ENCODE measurements at regions not wholly inside any gene's neighbourhood (a gene's known extent, or its start where the extent isn't known, plus 50 kb on each side); places are given as distances from the start of the nearest gene placed in this dataset.

DNA sequence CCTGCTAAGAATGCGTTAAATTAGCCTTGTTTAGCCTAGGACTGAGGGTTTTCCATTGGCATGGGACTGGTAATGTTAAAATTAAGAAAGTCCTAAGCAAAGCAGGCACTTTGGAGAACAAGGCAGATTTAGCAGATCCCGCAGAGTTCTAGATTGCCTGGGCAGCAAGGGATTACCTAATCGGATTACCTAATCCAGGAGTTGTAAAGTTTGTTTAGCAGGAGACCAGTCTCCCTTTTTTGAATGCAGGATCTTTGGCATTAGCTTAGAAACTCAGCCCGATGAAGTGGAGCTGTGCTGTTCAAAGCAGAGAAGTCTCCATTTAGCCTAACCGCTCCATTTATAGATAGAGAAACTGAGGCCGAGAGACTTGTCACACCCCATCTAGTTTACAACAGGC lies 206.0 kb downstream of the DMRT2 start:
- WGBS, 3 donors, result 94 to 97% (median 94%) methylated on average over 6 of the region's 6 CpGs
- TF ChIP-seq, protein P1, sequence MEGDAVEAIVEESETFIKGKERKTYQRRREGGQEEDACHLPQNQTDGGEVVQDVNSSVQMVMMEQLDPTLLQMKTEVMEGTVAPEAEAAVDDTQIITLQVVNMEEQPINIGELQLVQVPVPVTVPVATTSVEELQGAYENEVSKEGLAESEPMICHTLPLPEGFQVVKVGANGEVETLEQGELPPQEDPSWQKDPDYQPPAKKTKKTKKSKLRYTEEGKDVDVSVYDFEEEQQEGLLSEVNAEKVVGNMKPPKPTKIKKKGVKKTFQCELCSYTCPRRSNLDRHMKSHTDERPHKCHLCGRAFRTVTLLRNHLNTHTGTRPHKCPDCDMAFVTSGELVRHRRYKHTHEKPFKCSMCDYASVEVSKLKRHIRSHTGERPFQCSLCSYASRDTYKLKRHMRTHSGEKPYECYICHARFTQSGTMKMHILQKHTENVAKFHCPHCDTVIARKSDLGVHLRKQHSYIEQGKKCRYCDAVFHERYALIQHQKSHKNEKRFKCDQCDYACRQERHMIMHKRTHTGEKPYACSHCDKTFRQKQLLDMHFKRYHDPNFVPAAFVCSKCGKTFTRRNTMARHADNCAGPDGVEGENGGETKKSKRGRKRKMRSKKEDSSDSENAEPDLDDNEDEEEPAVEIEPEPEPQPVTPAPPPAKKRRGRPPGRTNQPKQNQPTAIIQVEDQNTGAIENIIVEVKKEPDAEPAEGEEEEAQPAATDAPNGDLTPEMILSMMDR (IDR thresholded peaks at IDR 0.05), result no peak

DNA sequence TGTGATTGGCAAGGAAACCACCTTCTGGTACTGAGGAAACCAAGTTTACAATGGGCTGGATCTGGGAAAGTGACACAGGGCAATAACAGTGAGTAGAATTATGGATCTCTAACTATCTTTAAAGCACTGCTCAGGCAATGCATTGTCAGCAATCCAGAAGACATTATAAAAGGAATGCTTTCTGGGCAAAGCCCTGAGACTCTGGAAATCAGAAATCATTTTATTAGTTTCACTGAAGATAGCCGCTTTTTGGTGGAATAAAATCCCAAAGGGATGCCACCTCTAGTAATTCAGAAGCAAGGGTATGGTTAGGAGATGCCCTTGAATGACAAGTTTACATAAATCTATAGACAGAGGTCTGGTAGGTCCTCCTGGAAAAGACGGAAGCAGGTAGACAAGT lies 211.1 kb downstream of the DMRT2 start:
- no peaks in the 10 kb centered on the region for H3K9me3 ChIP-seq
- DNase-seq, result no peak
- H3K4me3 ChIP-seq, result no peak overlapping the region
- H3K27ac ChIP-seq, result no peak overlapping the region
- ATAC-seq, result no peak
- 63 to 80% (median 75%) methylated on average over 2 of the region's 2 CpGs for WGBS, 3 donors
- intact Hi-C loops (cut with DNase I), result no loop called here
- H3K27me3 ChIP-seq (ENCODE audit: insufficient read depth in 3 of 3, low read length in 2 of 3), result no peaks in the 10 kb centered on the region
- TF ChIP-seq, protein P1 (IDR thresholded peaks at IDR 0.05), result no peak
- H3K36me3 ChIP-seq (ENCODE audit: insufficient read depth in 1 of 2, low read depth in 1 of 2), result no peaks in the 10 kb centered on the region
- H3K4me1 ChIP-seq, result no peaks in the 10 kb centered on the region

More for the DNA sequence above, 206.0 kb downstream of the DMRT2 start:
- no peak overlapping the region for H3K27ac ChIP-seq
- H3K27me3 ChIP-seq (ENCODE audit: insufficient read depth in 3 of 3, low read length in 2 of 3), result no peaks in the 10 kb centered on the region
- DNase-seq, result no peak
- no peaks in the 10 kb centered on the region for H3K9me3 ChIP-seq
- intact Hi-C loops (cut with DNase I), result loop anchor here in 1 of 2 donors (10.0 kb wide), 1 partner anchor 141 kb away; no protein-coding TSS in a partner anchor
- H3K36me3 ChIP-seq (ENCODE audit: insufficient read depth in 1 of 2, low read depth in 1 of 2), result no peaks in the 10 kb centered on the region
- peaks cover 3% of the 10 kb centered on the region for H3K4me1 ChIP-seq
- no peak overlapping the region for H3K4me3 ChIP-seq
- no peak for ATAC-seq

GRCh38 chr9:1261879-1262766 lies 212.0 kb downstream of the DMRT2 start:
- DNase-seq, result no peak
- H3K27me3 ChIP-seq (ENCODE audit: insufficient read depth in 3 of 3, low read length in 2 of 3), result no peaks in the 10 kb centered on the region
- TF ChIP-seq, protein P1 (IDR thresholded peaks at IDR 0.05), result no peak
- no peaks in the 10 kb centered on the region for H3K9me3 ChIP-seq
- no peak overlapping the region for H3K4me3 ChIP-seq
- intact Hi-C loops (cut with DNase I), result no loop called here
- no peaks in the 10 kb centered on the region for H3K4me1 ChIP-seq
- no peaks in the 10 kb centered on the region for H3K36me3 ChIP-seq (ENCODE audit: insufficient read depth in 1 of 2, low read depth in 1 of 2)
- ATAC-seq, result no peak
- WGBS, 3 donors, result 63 to 67% (median 65%) methylated on average over 6 of the region's 6 CpGs
- H3K27ac ChIP-seq, result no peak overlapping the region

DNA sequence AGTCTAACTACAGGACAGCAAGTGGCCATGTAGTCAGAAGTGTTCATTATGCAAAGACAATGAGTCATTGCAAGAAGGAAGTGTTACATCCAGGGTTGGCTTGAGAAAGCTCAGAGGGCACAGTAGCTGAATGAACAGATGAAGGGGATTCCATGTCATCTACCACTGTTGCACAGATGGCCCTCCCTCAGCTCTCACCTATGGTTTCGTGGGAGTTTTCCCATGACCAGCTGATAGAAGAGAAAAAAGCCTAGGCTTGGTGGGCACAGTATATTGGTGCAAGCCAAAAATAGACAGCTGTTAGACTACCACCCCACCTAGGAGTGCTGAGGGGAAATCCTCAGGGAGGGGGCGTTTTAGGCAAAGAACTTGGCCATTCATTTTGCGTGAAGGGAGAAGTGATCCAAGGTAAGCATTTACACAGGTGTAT lies 217.0 kb downstream of the DMRT2 start:
- Histone ChIP-seq H3K27me3 (ENCODE audit: insufficient read depth in 3 of 3, low read length in 2 of 3) (no peaks in the 10 kb centered on the region), H3K9me3 (no peaks in the 10 kb centered on the region), H3K36me3 (ENCODE audit: insufficient read depth in 1 of 2, low read depth in 1 of 2) (no peaks in the 10 kb centered on the region), H3K4me3 (no peak overlapping the region), H3K27ac (no peak overlapping the region), H3K4me1 (no peaks in the 10 kb centered on the region)
- intact Hi-C loops (cut with DNase I), result no loop called here
- WGBS, 3 donors, result 70 to 82% (median 73%) methylated on average over 3 of the region's 3 CpGs
- no peak for DNase-seq
- ATAC-seq, result no peak
- TF ChIP-seq, protein P1 (IDR thresholded peaks at IDR 0.05), result no peak
